Gastrocnemius medialis (tissue), 4 donors: ENCODE measurements at regions not wholly inside any gene's neighbourhood (a gene's known extent, or its start where the extent isn't known, plus 50 kb on each side); places are given as distances from the start of the nearest gene placed in this dataset.

Experiments
- ATAC-seq, 2 donors: fragments of 150-250 bp; one replicate each; pipeline ENCODE4 v1.9.1; 2016
- DNase-seq, 2 donors: peaks; one replicate each; pipeline ENCODE4 v3.0.0-alpha.2; 2019
- H3K27ac ChIP-seq, 4 donors: fragments of 200-600 bp; sonication (generic); 1 replicate in 1 of 4; 2 replicates in 3 of 4; pipeline ENCODE4 v1.5.1; 2016 to 2018; ENCODE audit warnings: mild to moderate bottlenecking in 2 of 4, moderate library complexity in 1 of 4
- H3K27me3 ChIP-seq, 3 donors: fragments of 200-600 bp; sonication (generic) in 2 of 3; 1 replicate in 1 of 3; 2 replicates in 2 of 3; pipeline versions ENCODE4 v1.5.1 to v1.6.0; 2016 to 2019; ENCODE audit warnings: mild to moderate bottlenecking in 1 of 3, moderate library complexity in 1 of 3
- H3K36me3 ChIP-seq, 2 donors: fragments of 200-600 bp; sonication (generic) in 1 of 2; one replicate each; pipeline ENCODE4 v1.5.1; 2017 to 2018
- H3K4me1 ChIP-seq, 2 donors: fragments of 200-600 bp; sonication (generic) in 1 of 2; one replicate each; pipeline ENCODE4 v1.5.1; 2016 to 2017; ENCODE audit warnings: mild to moderate bottlenecking in 2 of 2
- H3K4me3 ChIP-seq, 4 donors: fragments of 200-600 bp; sonication (generic) in 3 of 4; 1 replicate in 1 of 4; 2 replicates in 3 of 4; pipeline ENCODE4 v1.5.1; 2016 to 2019; ENCODE audit warnings: mild to moderate bottlenecking in 2 of 4
- H3K9me3 ChIP-seq, 3 donors: fragments of 200-600 bp; sonication (generic) in 2 of 3; 1 replicate in 1 of 3; 2 replicates in 2 of 3; pipeline ENCODE4 v1.5.1; 2016 to 2019
- CTCF ChIP-seq, 5 experiments: fragments of 450-650 bp in 3 of 5; fragments of 200-600 bp in 2 of 5; sonication (generic) in 2 of 5; IDR thresholded peaks in 4 of 5; conservative IDR thresholded peaks in 1 of 5; 1 replicate in 4 of 5; 2 replicates in 1 of 5; pipeline ENCODE4 v1.5.1; 2016 to 2019; ENCODE audit warnings: antibody characterized with exemption in 5 of 5, mild to moderate bottlenecking in 3 of 5, moderate library complexity in 3 of 5
- POLR2A ChIP-seq, 2 donors: fragments of 450-650 bp; IDR thresholded peaks; one replicate each; pipeline ENCODE4 v1.6.1; 2017; ENCODE audit warnings: antibody characterized with exemption in 2 of 2, mild to moderate bottlenecking in 2 of 2, moderate library complexity in 2 of 2
- in situ Hi-C, 4 donors: fragments of 200-750 bp; cut with MboI; loops; one replicate each; pipeline versions ENCODE4 v1.15.0 to v1.8.0; 2017; ENCODE audit warnings: low sequenced_read_pairs in 4 of 4
- intact Hi-C: fragments of 100-400 bp; cut with DNase I; formaldehyde crosslinking; loops from one replicate; pipeline ENCODE4 v1.15.1; 2023; ENCODE audit warnings: low total_unique reads

GRCh38 chr21:40938611-40939010 is 91.7 kb upstream of the DSCAM start:
- no peaks in the 10 kb centered on the region for H3K9me3 ChIP-seq
- TF ChIP-seq POLR2A (IDR thresholded peaks at IDR 0.05) (no peak), CTCF (IDR thresholded peaks at IDR 0.05 in 4 of 5, conservative IDR thresholded peaks at IDR 0.05 in 1 of 5) (no peak)
- no peak overlapping the region for H3K27ac ChIP-seq
- DNase-seq (no peak), ATAC-seq (no peak)
- H3K4me1 ChIP-seq, result no peaks in the 10 kb centered on the region
- intact Hi-C loops, result no loop called here
- no peaks in the 10 kb centered on the region for H3K36me3 ChIP-seq
- H3K4me3 ChIP-seq, result no peak overlapping the region
- no peaks in the 10 kb centered on the region for H3K27me3 ChIP-seq
- in situ Hi-C loops, result no loop called here

GRCh38 chr21:40947713-40948112 is 100.8 kb upstream of the DSCAM start:
- no peaks in the 10 kb centered on the region for H3K9me3 ChIP-seq
- H3K4me1 ChIP-seq, result no peaks in the 10 kb centered on the region
- no peak for TF ChIP-seq POLR2A (IDR thresholded peaks at IDR 0.05)
- TF ChIP-seq CTCF (IDR thresholded peaks at IDR 0.05 in 4 of 5, conservative IDR thresholded peaks at IDR 0.05 in 1 of 5), result no peak
- no peak overlapping the region for H3K4me3 ChIP-seq
- in situ Hi-C loops, result no loop called here
- DNase-seq (no peak), ATAC-seq (no peak)
- no peaks in the 10 kb centered on the region for H3K27me3 ChIP-seq
- intact Hi-C loops, result no loop called here
- H3K27ac ChIP-seq, result no peak overlapping the region
- no peaks in the 10 kb centered on the region for H3K36me3 ChIP-seq

GRCh38 chr21:40950970-40951369 is 104.0 kb upstream of the DSCAM start:
- intact Hi-C loops, result no loop called here
- H3K27ac ChIP-seq, result no peak overlapping the region
- DNase-seq, result no peak
- TF ChIP-seq CTCF (IDR thresholded peaks at IDR 0.05 in 4 of 5, conservative IDR thresholded peaks at IDR 0.05 in 1 of 5), result no peak
- TF ChIP-seq POLR2A (IDR thresholded peaks at IDR 0.05), result no peak
- H3K9me3 ChIP-seq, result no peaks in the 10 kb centered on the region
- no peaks in the 10 kb centered on the region for H3K36me3 ChIP-seq
- no peaks in the 10 kb centered on the region for H3K27me3 ChIP-seq
- in situ Hi-C loops, result no loop called here
- H3K4me3 ChIP-seq, result no peak overlapping the region
- no peak for ATAC-seq
- H3K4me1 ChIP-seq, result no peaks in the 10 kb centered on the region

GRCh38 chr21:40952551-40953323 is 105.8 kb upstream of the DSCAM start:
- H3K4me1 ChIP-seq, result no peaks in the 10 kb centered on the region
- H3K27ac ChIP-seq, result no peak overlapping the region
- DNase-seq (no peak), ATAC-seq (no peak)
- no peaks in the 10 kb centered on the region for H3K9me3 ChIP-seq
- TF ChIP-seq POLR2A (IDR thresholded peaks at IDR 0.05) (no peak), CTCF (IDR thresholded peaks at IDR 0.05 in 4 of 5, conservative IDR thresholded peaks at IDR 0.05 in 1 of 5) (no peak)
- H3K4me3 ChIP-seq, result no peak overlapping the region
- H3K36me3 ChIP-seq, result no peaks in the 10 kb centered on the region
- intact Hi-C loops, result no loop called here
- in situ Hi-C loops, result no loop called here
- H3K27me3 ChIP-seq, result no peaks in the 10 kb centered on the region

GRCh38 chr21:40964691-40965090 is 117.7 kb upstream of the DSCAM start:
- Histone ChIP-seq H3K27me3 (no peaks in the 10 kb centered on the region), H3K36me3 (no peaks in the 10 kb centered on the region), H3K9me3 (no peaks in the 10 kb centered on the region), H3K4me3 (no peak overlapping the region), H3K27ac (no peak overlapping the region), H3K4me1 (no peaks in the 10 kb centered on the region)
- no peak for TF ChIP-seq POLR2A (IDR thresholded peaks at IDR 0.05)
- TF ChIP-seq CTCF (IDR thresholded peaks at IDR 0.05 in 4 of 5, conservative IDR thresholded peaks at IDR 0.05 in 1 of 5), result no peak
- no peak for DNase-seq
- no peak for ATAC-seq
- intact Hi-C loops (no loop called here), in situ Hi-C loops (no loop called here)
